ENCODE measurements at regions not wholly inside any gene's neighbourhood (a gene's known extent, or its start where the extent isn't known, plus 50 kb on each side); places are given as distances from the start of the nearest gene placed in this dataset.

GRCh38 chr1:30518186-30518585 is 205.2 kb downstream of the MATN1 start:
- H3K27me3 ChIP-seq (replicated peaks in 1 of 2; ENCODE audit: control insufficient read depth in 2 of 2, insufficient read depth in 2 of 2, low read length in 1 of 2) = no peaks in the 10 kb centered on the region; a peak in 2 of 4 replicates
- FAIRE-seq = no peak
- H3K4me1 ChIP-seq (ENCODE audit: control insufficient read depth, insufficient read depth, low read length) = no peaks in the 10 kb centered on the region
- ATAC-seq = no peak
- H3K27ac ChIP-seq (ENCODE audit: control insufficient read depth, insufficient read depth) = no peak overlapping the region
- H3K9me3 ChIP-seq (replicated peaks; ENCODE audit: control insufficient read depth, insufficient read depth, low read length) = no peaks in the 10 kb centered on the region
- no peaks in the 10 kb centered on the region for H4K20me1 ChIP-seq (ENCODE audit: control insufficient read depth, insufficient read depth)
- H3K9ac ChIP-seq (ENCODE audit: control insufficient read depth, insufficient read depth, low read length) = no peak overlapping the region
- H3K36me3 ChIP-seq (ENCODE audit: control insufficient read depth in 2 of 2, insufficient read depth in 2 of 2, low read length in 1 of 2) = no peaks in the 10 kb centered on the region
- POLR2A ChIA-PET = no interaction called here
- WGBS (ENCODE audit: insufficient coverage, insufficient replicate concordance, low lambda C conversion rate, missing lambda C conversion rate) = 0% methylated on average over 2 of the region's 2 CpGs
- H3K79me2 ChIP-seq (ENCODE audit: control insufficient read depth, insufficient read depth, low read length) = no peaks in the 10 kb centered on the region
- intact Hi-C loops (cut with micrococcal nuclease; ENCODE audit: unreplicated experiment) (no loop called here), in situ Hi-C loops (cut with MboI) (no loop called here)
- DNase-seq (ENCODE audit: low read depth, low spot score) = no peak
- RAD21 ChIA-PET (ENCODE audit: unreplicated experiment) = no interaction called here
- CTCF ChIA-PET = no interaction called here
- H3K4me3 ChIP-seq = no peak overlapping the region
- no TSS peak for BruUV-seq (replicated peaks)
- H2AFZ ChIP-seq (ENCODE audit: control insufficient read depth, low read depth, low read length) = no peak overlapping the region
- H3K4me2 ChIP-seq (ENCODE audit: control insufficient read depth, insufficient read depth) = no peak overlapping the region
- SMC1A ChIA-PET (ENCODE audit: uncharacterized antibody, unreplicated experiment) = no interaction called here
- TF ChIP-seq SPI1 (IDR thresholded peaks at IDR 0.05; ENCODE audit: borderline replicate concordance, insufficient read depth, low read depth, low read length) (no peak), ETV6 (conservative IDR thresholded peaks at IDR 0.05 in 1 of 2, IDR thresholded peaks at IDR 0.05 in 1 of 2; ENCODE audit: borderline replicate concordance in 1 of 2, low read depth in 1 of 2) (no peak), PAX5 (IDR thresholded peaks at IDR 0.05; ENCODE audit: borderline replicate concordance, low read depth, low read length) (no peak), MTA2 (IDR thresholded peaks at IDR 0.05; ENCODE audit: low read depth) (no peak), MEF2A (IDR thresholded peaks at IDR 0.05; ENCODE audit: insufficient read depth, low read depth, low read length) (no peak), SKIL (IDR thresholded peaks at IDR 0.05; ENCODE audit: low read depth, poor library complexity, severe bottlenecking) (no peak), CHD1 (IDR thresholded peaks at IDR 0.05; ENCODE audit: low read depth, low read length) (no peak), POU2F2 (IDR thresholded peaks at IDR 0.05; ENCODE audit: borderline replicate concordance, low read depth, low read length) (no peak), GATAD2B (conservative IDR thresholded peaks at IDR 0.05; ENCODE audit: low read depth) (no peak)
- TF ChIP-seq, protein P1, sequence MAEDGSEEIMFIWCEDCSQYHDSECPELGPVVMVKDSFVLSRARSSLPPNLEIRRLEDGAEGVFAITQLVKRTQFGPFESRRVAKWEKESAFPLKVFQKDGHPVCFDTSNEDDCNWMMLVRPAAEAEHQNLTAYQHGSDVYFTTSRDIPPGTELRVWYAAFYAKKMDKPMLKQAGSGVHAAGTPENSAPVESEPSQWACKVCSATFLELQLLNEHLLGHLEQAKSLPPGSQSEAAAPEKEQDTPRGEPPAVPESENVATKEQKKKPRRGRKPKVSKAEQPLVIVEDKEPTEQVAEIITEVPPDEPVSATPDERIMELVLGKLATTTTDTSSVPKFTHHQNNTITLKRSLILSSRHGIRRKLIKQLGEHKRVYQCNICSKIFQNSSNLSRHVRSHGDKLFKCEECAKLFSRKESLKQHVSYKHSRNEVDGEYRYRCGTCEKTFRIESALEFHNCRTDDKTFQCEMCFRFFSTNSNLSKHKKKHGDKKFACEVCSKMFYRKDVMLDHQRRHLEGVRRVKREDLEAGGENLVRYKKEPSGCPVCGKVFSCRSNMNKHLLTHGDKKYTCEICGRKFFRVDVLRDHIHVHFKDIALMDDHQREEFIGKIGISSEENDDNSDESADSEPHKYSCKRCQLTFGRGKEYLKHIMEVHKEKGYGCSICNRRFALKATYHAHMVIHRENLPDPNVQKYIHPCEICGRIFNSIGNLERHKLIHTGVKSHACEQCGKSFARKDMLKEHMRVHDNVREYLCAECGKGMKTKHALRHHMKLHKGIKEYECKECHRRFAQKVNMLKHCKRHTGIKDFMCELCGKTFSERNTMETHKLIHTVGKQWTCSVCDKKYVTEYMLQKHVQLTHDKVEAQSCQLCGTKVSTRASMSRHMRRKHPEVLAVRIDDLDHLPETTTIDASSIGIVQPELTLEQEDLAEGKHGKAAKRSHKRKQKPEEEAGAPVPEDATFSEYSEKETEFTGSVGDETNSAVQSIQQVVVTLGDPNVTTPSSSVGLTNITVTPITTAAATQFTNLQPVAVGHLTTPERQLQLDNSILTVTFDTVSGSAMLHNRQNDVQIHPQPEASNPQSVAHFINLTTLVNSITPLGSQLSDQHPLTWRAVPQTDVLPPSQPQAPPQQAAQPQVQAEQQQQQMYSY (CRISPR knock-in tag; IDR thresholded peaks at IDR 0.05) = no peak
- TF ChIP-seq, protein P2, sequence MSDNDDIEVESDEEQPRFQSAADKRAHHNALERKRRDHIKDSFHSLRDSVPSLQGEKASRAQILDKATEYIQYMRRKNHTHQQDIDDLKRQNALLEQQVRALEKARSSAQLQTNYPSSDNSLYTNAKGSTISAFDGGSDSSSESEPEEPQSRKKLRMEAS (IDR thresholded peaks at IDR 0.05; ENCODE audit: low read depth, low read length) = no peak
- TF ChIP-seq, protein P3, sequence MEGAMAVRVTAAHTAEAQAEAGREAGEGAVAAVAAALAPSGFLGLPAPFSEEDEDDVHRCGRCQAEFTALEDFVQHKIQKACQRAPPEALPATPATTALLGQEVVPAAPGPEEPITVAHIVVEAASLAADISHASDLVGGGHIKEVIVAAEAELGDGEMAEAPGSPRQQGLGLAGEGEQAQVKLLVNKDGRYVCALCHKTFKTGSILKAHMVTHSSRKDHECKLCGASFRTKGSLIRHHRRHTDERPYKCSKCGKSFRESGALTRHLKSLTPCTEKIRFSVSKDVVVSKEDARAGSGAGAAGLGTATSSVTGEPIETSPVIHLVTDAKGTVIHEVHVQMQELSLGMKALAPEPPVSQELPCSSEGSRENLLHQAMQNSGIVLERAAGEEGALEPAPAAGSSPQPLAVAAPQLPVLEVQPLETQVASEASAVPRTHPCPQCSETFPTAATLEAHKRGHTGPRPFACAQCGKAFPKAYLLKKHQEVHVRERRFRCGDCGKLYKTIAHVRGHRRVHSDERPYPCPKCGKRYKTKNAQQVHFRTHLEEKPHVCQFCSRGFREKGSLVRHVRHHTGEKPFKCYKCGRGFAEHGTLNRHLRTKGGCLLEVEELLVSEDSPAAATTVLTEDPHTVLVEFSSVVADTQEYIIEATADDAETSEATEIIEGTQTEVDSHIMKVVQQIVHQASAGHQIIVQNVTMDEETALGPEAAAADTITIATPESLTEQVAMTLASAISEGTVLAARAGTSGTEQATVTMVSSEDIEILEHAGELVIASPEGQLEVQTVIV (IDR thresholded peaks at IDR 0.05; ENCODE audit: borderline replicate concordance, partially characterized antibody) = no peak
